ENCODE measurements at regions not wholly inside any gene's neighbourhood (a gene's known extent, or its start where the extent isn't known, plus 50 kb on each side); places are given as distances from the start of the nearest gene placed in this dataset.

GRCh38 chr11:19403196-19403895 is 162.6 kb upstream of the E2F8 start:
- no peak for DNase-seq (ENCODE audit: low read depth in 2 of 2)

- DNase-seq (ENCODE audit: low read depth in 2 of 2), result no peak
Measured at GRCh38 chr11:19400296-19400695, 159.6 kb upstream of the E2F8 start.

- DNase-seq (ENCODE audit: low read depth in 2 of 2), result no peak
Measured at GRCh38 chr11:19398772-19399527, 158.2 kb upstream of the E2F8 start.

- no peak for DNase-seq (ENCODE audit: low read depth in 2 of 2)
Measured at GRCh38 chr11:19398273-19398672, 157.5 kb upstream of the E2F8 start.

- no peak for DNase-seq (ENCODE audit: low read depth in 2 of 2)
Measured at GRCh38 chr11:19395050-19395449, 154.3 kb upstream of the E2F8 start.

- DNase-seq (ENCODE audit: low read depth in 2 of 2), result no peak
Measured at GRCh38 chr11:19394525-19395016, 153.8 kb upstream of the E2F8 start.

- no peak for DNase-seq (ENCODE audit: low read depth in 2 of 2)
Measured at GRCh38 chr11:19393941-19394340, 153.2 kb upstream of the E2F8 start.

GRCh38 chr11:19392847-19393518 is 152.2 kb upstream of the E2F8 start:
- no peak for DNase-seq (ENCODE audit: low read depth in 2 of 2)

GRCh38 chr11:19392321-19392720 is 151.6 kb upstream of the E2F8 start:
- DNase-seq (ENCODE audit: low read depth in 2 of 2), result no peak

- DNase-seq (ENCODE audit: low read depth in 2 of 2), result no peak
Measured at GRCh38 chr11:19391652-19392051, 150.9 kb upstream of the E2F8 start.

- no peak for DNase-seq (ENCODE audit: low read depth in 2 of 2)
Measured at GRCh38 chr11:19391026-19391425, 150.3 kb upstream of the E2F8 start.

- DNase-seq (ENCODE audit: low read depth in 2 of 2), result no peak
Measured at GRCh38 chr11:19389787-19390303, 149.1 kb upstream of the E2F8 start.

GRCh38 chr11:19382131-19382611 is 141.4 kb upstream of the E2F8 start:
- no peak for DNase-seq (ENCODE audit: low read depth in 2 of 2)

- no peak for DNase-seq (ENCODE audit: low read depth in 2 of 2)
Measured at GRCh38 chr11:19380375-19380774, 139.6 kb upstream of the E2F8 start.

GRCh38 chr11:19379465-19379864 is 138.7 kb upstream of the E2F8 start:
- no peak for DNase-seq (ENCODE audit: low read depth in 2 of 2)

- no peak for DNase-seq (ENCODE audit: low read depth in 2 of 2)
Measured at GRCh38 chr11:19378814-19379213, 138.1 kb upstream of the E2F8 start.

GRCh38 chr11:19377881-19378280 is 137.1 kb upstream of the E2F8 start:
- DNase-seq (ENCODE audit: low read depth in 2 of 2), result no peak

GRCh38 chr11:19375440-19375839 is 134.7 kb upstream of the E2F8 start:
- no peak for DNase-seq (ENCODE audit: low read depth in 2 of 2)

GRCh38 chr11:19374151-19374569 is 133.4 kb upstream of the E2F8 start:
- DNase-seq (ENCODE audit: low read depth in 2 of 2), result no peak

- DNase-seq (ENCODE audit: low read depth in 2 of 2), result no peak
Measured at GRCh38 chr11:19372381-19372780, 131.6 kb upstream of the E2F8 start.

- no peak for DNase-seq (ENCODE audit: low read depth in 2 of 2)
Measured at GRCh38 chr11:19370100-19370861, 129.5 kb upstream of the E2F8 start.

Measured in activated CD8-positive, alpha-beta memory T cell treated with anti-CD3 and anti-CD28 coated beads for 4 hours (primary cell).